Cardiac muscle cell (in vitro differentiated cells and primary cell): ENCODE measurements at regions not wholly inside any gene's neighbourhood (a gene's known extent, or its start where the extent isn't known, plus 50 kb on each side); places are given as distances from the start of the nearest gene placed in this dataset.

Source experiments
- DNase-seq, 2 donors: peaks; one replicate each; pipeline versions ENCODE4 v3.0.0 to v3.0.0-alpha.2; 2010 to 2017; ENCODE audit warnings: low read depth in 1 of 2, low spot score in 1 of 2
- H3K27ac ChIP-seq: fragments of 200-600 bp; sonication (generic); 2 replicates; pipeline ENCODE4 v1.5.1; 2016
- H3K27me3 ChIP-seq: fragments of 200-600 bp; sonication (generic); 2 replicates; pipeline ENCODE4 v1.6.0; 2016; ENCODE audit warnings: control low read depth
- H3K36me3 ChIP-seq: fragments of 200-600 bp; sonication (generic); 2 replicates; pipeline ENCODE4 v1.5.1; 2016; ENCODE audit warnings: control low read depth
- H3K4me1 ChIP-seq: fragments of 200-600 bp; sonication (generic); 2 replicates; pipeline ENCODE4 v1.8.1; 2017; ENCODE audit warnings: low read depth, mild to moderate bottlenecking, mixed run types
- H3K4me3 ChIP-seq: fragments of 200-600 bp; sonication (generic); 2 replicates; pipeline ENCODE4 v1.5.1; 2016; ENCODE audit warnings: mild to moderate bottlenecking
- H3K9me3 ChIP-seq: fragments of 200-600 bp; sonication (generic); 2 replicates; pipeline ENCODE4 v1.5.1; 2017; ENCODE audit warnings: low read depth, mild to moderate bottlenecking, control low read depth
- TF ChIP-seq, protein P1 (sequence below): IDR thresholded peaks from 2 replicates; pipeline ENCODE4 v1.5.1; 2012; ENCODE audit warnings: low read depth, mild to moderate bottlenecking, low read length

DNA sequence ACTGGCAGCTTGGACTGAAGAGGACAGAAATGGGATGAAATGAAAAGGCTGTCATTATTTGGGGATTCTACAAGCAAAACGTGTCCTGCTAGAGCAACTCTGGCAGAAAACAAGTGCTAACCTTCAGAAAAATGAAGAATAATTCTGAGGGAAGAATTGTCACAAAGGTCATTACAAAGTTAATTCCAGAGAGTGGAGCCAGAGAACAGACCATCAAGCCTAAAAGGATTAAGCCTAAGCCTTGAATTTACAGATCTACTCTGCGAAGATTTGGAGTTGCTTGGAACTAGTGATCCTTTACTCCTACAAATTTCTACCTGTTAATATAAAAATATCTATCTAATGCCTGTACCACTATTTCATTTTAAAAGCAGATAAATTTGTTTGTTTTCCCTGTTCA is 1077.3 kb upstream of the CNTN5 start:
- Histone ChIP-seq H3K27me3 (no peaks in the 10 kb centered on the region), H3K9me3 (no peaks in the 10 kb centered on the region), H3K27ac (no peak overlapping the region), H3K4me1 (no peaks in the 10 kb centered on the region), H3K36me3 (no peaks in the 10 kb centered on the region), H3K4me3 (no peak overlapping the region)
- TF ChIP-seq, protein P1, sequence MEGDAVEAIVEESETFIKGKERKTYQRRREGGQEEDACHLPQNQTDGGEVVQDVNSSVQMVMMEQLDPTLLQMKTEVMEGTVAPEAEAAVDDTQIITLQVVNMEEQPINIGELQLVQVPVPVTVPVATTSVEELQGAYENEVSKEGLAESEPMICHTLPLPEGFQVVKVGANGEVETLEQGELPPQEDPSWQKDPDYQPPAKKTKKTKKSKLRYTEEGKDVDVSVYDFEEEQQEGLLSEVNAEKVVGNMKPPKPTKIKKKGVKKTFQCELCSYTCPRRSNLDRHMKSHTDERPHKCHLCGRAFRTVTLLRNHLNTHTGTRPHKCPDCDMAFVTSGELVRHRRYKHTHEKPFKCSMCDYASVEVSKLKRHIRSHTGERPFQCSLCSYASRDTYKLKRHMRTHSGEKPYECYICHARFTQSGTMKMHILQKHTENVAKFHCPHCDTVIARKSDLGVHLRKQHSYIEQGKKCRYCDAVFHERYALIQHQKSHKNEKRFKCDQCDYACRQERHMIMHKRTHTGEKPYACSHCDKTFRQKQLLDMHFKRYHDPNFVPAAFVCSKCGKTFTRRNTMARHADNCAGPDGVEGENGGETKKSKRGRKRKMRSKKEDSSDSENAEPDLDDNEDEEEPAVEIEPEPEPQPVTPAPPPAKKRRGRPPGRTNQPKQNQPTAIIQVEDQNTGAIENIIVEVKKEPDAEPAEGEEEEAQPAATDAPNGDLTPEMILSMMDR: no peak
- DNase-seq: peak in 1 of 2 donors; percentile 7

- Histone ChIP-seq H3K27me3 (no peaks in the 10 kb centered on the region), H3K36me3 (no peaks in the 10 kb centered on the region), H3K27ac (no peak overlapping the region), H3K9me3 (no peaks in the 10 kb centered on the region), H3K4me1 (no peaks in the 10 kb centered on the region), H3K4me3 (no peak overlapping the region)
- DNase-seq: no peak
- TF ChIP-seq, protein P1: no peak
Measured at GRCh38 chr11:97948793-97949192, 1072.0 kb upstream of the CNTN5 start.

DNA sequence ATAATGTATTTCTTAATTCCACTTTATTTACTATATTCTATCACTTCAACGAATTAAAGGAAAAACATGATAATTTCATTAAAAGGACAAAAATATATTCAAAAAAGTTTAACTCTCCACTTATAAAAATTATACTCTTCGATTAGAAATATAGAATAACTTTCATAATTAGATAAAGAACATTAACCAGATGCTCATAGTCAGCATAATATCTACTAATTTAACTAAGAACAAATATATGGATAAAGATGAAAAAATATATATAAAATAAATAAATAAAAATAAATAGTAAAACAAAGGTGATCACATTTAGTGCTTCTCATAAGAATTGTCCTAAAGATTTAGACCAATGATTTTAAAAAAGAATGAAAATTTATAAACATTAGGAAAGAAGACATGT is 1065.2 kb upstream of the CNTN5 start:
- no peaks in the 10 kb centered on the region for H3K36me3 ChIP-seq
- no peaks in the 10 kb centered on the region for H3K27me3 ChIP-seq
- H3K4me3 ChIP-seq: no peak overlapping the region
- H3K4me1 ChIP-seq: no peaks in the 10 kb centered on the region
- DNase-seq: no peak
- TF ChIP-seq, protein P1: no peak
- no peak overlapping the region for H3K27ac ChIP-seq
- H3K9me3 ChIP-seq: no peaks in the 10 kb centered on the region

- H3K9me3 ChIP-seq: no peaks in the 10 kb centered on the region
- peak in 1 of 2 donors; percentile 72 for DNase-seq
- no peak overlapping the region for H3K27ac ChIP-seq
- no peak overlapping the region for H3K4me3 ChIP-seq
- no peaks in the 10 kb centered on the region for H3K36me3 ChIP-seq
- H3K27me3 ChIP-seq: no peaks in the 10 kb centered on the region
- TF ChIP-seq, protein P1: no peak
- no peaks in the 10 kb centered on the region for H3K4me1 ChIP-seq
Measured at GRCh38 chr11:97956904-97957303, 1063.8 kb upstream of the CNTN5 start.

GRCh38 chr11:97961431-97961830 is 1059.3 kb upstream of the CNTN5 start:
- Histone ChIP-seq H3K4me3 (no peak overlapping the region), H3K36me3 (no peaks in the 10 kb centered on the region), H3K27ac (no peak overlapping the region), H3K9me3 (no peaks in the 10 kb centered on the region), H3K27me3 (no peaks in the 10 kb centered on the region), H3K4me1 (peaks cover 8% of the 10 kb centered on the region)
- TF ChIP-seq, protein P1: no peak
- DNase-seq: no peak

DNA sequence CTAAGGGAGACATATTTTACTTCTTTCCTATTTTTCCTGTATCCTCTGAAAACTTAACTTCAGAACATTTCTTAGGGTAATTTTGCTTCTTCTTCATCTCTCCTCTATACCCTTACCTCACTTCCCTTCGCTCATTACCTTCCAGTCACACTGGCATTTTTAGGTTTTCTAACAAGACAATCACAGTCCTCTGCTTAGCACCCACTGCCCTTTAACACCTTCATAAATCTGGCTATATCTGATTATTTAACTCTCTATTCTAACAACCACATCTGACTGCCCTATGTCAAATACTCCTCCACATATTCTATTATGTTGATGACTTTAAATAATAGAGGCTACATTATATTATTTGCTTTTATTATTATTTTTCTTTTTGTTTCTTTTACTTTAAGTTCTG is 1058.0 kb upstream of the CNTN5 start:
- TF ChIP-seq, protein P1: no peak
- H3K36me3 ChIP-seq: no peaks in the 10 kb centered on the region
- H3K27me3 ChIP-seq: no peaks in the 10 kb centered on the region
- H3K4me1 ChIP-seq: peaks cover 8% of the 10 kb centered on the region
- peak overlapping the region; percentile 84 for H3K27ac ChIP-seq
- DNase-seq: no peak
- no peaks in the 10 kb centered on the region for H3K9me3 ChIP-seq
- no peak overlapping the region for H3K4me3 ChIP-seq
